ENCODE measurements at regions not wholly inside any gene's neighbourhood (a gene's known extent, or its start where the extent isn't known, plus 50 kb on each side); places are given as distances from the start of the nearest gene placed in this dataset.

DNA sequence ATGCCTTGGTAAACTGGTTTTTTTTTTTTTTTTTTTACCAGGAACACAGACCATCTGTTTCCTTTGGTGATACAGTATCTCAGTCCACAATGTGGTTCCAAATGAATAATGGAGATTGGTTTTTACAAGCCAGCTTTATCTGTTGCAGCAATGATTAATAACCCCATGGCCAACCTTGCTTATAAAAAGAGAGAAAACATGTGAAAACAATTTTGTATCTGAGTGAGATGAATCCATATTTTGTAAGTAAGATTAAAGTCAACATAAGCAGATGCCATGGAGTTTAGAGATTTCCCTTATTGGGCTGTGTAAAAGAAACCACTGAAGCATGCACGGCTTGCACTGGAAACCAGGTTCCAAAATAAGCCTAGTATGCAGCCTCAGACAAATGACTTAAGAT, 108.6 kb upstream of the CNTNAP5 start:
- TF ChIP-seq, protein P1, sequence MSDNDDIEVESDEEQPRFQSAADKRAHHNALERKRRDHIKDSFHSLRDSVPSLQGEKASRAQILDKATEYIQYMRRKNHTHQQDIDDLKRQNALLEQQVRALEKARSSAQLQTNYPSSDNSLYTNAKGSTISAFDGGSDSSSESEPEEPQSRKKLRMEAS (CRISPR knock-in tag; IDR thresholded peaks at IDR 0.05): no peak
- no peak for TF ChIP-seq ZNF232 (CRISPR knock-in tag; IDR thresholded peaks at IDR 0.05)
- no peak for TF ChIP-seq GRHL2 (CRISPR knock-in tag; IDR thresholded peaks at IDR 0.05; ENCODE audit: insufficient replicate concordance, severe bottlenecking)
- TF ChIP-seq, protein P2, sequence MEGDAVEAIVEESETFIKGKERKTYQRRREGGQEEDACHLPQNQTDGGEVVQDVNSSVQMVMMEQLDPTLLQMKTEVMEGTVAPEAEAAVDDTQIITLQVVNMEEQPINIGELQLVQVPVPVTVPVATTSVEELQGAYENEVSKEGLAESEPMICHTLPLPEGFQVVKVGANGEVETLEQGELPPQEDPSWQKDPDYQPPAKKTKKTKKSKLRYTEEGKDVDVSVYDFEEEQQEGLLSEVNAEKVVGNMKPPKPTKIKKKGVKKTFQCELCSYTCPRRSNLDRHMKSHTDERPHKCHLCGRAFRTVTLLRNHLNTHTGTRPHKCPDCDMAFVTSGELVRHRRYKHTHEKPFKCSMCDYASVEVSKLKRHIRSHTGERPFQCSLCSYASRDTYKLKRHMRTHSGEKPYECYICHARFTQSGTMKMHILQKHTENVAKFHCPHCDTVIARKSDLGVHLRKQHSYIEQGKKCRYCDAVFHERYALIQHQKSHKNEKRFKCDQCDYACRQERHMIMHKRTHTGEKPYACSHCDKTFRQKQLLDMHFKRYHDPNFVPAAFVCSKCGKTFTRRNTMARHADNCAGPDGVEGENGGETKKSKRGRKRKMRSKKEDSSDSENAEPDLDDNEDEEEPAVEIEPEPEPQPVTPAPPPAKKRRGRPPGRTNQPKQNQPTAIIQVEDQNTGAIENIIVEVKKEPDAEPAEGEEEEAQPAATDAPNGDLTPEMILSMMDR (IDR thresholded peaks at IDR 0.05): no peak
- TF ChIP-seq NR2C2 (CRISPR knock-in tag; IDR thresholded peaks at IDR 0.05): no peak

All from WTC11 (cell line).